Sciatic nerve (tissue), 2 donors: ENCODE measurements at regions not wholly inside any gene's neighbourhood (a gene's known extent, or its start where the extent isn't known, plus 50 kb on each side); places are given as distances from the start of the nearest gene placed in this dataset.

Source experiments
- ATAC-seq: fragments of 200-7000 bp; cut with Tn5 transposase; one replicate; pipeline ENCODE4 v1.9.1; 2020; ENCODE audit warnings: mild to moderate bottlenecking, moderate library complexity
- DNase-seq: peaks from one replicate; pipeline ENCODE4 v3.0.0-alpha.2; 2020; ENCODE audit warnings: low spot score
- intact Hi-C: fragments of 100-400 bp; cut with DNase I; formaldehyde crosslinking; loops from one replicate; pipeline ENCODE4 v1.14.2; 2022
- donor health status: DM: no; HTN: no; CAD: no.
- donor health status: DM: no; HTN: no; CAD: no.

- ATAC-seq (no peak), DNase-seq (no peak)
- intact Hi-C loops, result no loop called here
Measured at GRCh38 chr16:5635331-5635730, 537.7 kb upstream of the EEF2KMT start.

DNA sequence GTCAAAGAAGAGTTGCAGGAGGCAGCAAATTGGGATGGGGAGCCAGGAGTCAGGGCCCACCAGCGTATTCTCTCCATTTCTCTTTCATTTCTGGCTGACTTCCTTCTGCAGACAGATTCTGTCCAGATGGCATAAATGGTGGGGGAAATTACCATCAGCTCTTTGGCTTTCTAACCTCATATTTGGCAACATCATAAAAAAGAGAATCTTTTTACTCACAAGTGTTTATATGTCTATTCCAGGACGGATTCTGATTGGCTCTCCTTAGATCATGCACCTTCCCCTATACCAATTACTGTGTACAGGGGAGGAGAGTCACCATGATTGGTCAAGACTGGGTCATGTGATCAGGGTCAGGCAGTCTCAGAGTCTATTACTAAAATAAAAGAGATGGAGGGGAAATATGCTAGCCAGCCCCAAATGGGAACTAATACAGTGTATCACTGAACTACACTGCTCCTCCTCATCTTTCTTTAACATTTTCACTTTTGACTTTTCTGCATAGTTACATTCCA lies 537.1 kb upstream of the EEF2KMT start:
- ATAC-seq (no peak), DNase-seq (no peak)
- intact Hi-C loops, result loop anchor here (5.0 kb wide), 1 partner anchor 248 kb away; no protein-coding TSS in a partner anchor

DNA sequence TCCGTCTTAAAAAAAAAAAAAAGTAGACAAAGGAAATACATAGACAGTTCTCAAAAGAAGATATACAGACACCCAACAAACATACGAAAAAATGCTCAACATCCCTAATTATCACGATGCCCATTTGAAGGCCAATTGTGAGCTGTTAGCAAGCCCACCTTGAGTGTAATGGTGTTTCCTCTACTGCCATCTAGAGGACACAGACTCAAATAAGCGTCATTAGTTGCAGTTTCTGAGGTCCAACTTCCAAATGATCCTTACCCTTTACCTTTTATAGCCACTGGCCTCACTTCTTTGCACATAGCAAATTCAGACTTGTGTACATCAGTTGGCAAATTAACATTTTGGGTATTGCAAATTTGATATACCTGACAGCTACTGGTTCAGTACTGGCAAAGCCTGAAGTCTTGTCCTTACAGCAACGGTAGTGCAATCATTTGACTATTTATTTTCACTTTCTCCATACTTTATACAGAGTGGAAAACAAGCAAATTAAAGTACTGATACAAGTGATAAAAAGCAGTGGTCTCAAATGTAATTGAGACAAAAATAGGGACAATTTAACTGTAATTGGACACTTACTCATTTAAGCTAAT lies 536.3 kb upstream of the EEF2KMT start:
- intact Hi-C loops, result loop anchor here (5.0 kb wide), 1 partner anchor 248 kb away; no protein-coding TSS in a partner anchor
- no peak for DNase-seq
- ATAC-seq, result no peak

GRCh38 chr16:5622234-5622884 lies 524.8 kb upstream of the EEF2KMT start:
- no peak for DNase-seq
- ATAC-seq, result no peak
- intact Hi-C loops, result no loop called here

DNA sequence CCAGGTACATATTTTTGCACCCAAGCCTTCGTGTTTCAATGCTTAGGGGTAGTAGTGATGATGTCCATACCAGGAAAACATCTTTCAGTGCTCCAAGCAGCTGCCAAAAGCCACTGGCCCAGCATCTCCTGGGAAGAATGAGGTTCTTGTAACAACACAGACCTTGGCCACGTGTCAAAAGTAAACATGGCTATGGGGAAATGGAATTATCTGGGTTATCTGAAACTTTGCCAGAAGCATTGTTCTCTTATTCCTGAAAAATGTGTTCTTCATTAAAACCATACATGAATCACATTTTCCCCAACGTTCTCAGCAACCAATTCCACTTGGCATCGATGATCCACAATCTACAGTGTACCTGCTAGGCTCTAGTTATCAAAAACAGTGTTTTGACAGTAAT lies 524.2 kb upstream of the EEF2KMT start:
- intact Hi-C loops, result no loop called here
- ATAC-seq, result peak; percentile 52
- no peak for DNase-seq

- intact Hi-C loops, result no loop called here
- ATAC-seq, result no peak
- DNase-seq, result no peak
Measured at GRCh38 chr16:5619304-5619703, 521.7 kb upstream of the EEF2KMT start.

GRCh38 chr16:5616841-5617240 lies 519.2 kb upstream of the EEF2KMT start:
- DNase-seq (no peak), ATAC-seq (no peak)
- intact Hi-C loops, result no loop called here

- intact Hi-C loops, result no loop called here
- peak; percentile 67 for DNase-seq
- peak; percentile 84 for ATAC-seq
Measured at GRCh38 chr16:5615868-5616642, 518.5 kb upstream of the EEF2KMT start.

DNA sequence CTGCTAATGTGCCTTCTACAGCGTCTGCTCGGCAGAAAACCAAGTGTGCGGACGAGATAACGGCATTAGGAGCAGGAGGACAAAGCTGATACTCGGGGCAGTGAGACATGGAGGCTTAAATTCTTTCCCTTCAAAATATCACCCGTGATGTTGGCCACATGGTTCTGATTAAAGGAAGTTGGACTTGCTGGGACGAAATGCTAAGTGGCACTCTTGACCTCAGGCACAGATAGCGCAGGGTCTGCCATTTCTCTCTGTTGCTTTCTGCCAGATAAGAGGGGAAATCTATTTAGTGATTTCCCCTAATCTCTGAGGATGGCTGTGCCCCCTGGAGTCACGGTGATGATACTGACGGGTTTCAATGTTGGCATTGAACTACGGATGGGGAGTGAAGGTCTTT lies 509.6 kb upstream of the EEF2KMT start:
- intact Hi-C loops, result no loop called here
- no peak for ATAC-seq
- DNase-seq, result no peak

DNA sequence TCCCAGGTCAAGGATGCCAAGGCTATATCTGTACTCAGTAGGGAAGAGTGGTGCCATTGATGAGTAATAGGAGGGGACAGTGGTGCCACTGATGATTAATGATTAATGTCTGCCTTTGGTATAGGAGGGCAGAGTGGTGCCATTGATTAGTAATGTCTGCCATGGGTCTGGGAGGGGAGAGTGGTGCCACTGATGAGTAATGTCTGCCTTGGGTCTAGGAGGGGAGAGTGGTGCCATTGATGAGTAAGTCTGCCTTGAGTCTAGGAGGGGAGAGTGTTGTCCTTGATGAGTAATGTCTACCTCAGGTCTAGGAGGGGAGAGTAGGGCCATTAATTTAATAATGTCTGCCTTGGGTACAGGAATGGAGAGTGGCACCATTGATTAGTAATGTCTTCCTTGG lies 507.8 kb upstream of the EEF2KMT start:
- DNase-seq, result no peak
- ATAC-seq, result no peak
- intact Hi-C loops, result no loop called here

GRCh38 chr16:5604770-5605169 lies 507.2 kb upstream of the EEF2KMT start:
- ATAC-seq, result no peak
- intact Hi-C loops, result no loop called here
- DNase-seq, result no peak

DNA sequence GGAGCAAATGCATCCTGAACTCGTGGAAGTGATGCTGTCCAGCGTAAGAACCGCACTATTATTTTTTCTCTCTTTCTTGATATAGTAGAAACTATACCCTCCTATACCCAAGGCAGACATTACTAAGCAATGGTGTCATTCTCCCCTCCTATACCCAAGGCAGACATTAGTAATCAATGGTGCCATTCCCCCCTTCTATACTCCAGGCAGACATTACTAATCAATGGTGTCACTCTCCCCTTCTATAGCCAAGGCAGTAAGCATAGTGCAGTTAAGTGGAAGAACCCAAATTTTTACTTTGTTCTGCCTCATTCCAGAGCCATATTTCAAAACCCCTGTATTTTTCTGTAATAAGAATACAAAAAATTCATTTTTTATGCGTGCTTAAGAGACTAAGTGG lies 506.2 kb upstream of the EEF2KMT start:
- ATAC-seq (no peak), DNase-seq (no peak)
- intact Hi-C loops, result no loop called here

DNA sequence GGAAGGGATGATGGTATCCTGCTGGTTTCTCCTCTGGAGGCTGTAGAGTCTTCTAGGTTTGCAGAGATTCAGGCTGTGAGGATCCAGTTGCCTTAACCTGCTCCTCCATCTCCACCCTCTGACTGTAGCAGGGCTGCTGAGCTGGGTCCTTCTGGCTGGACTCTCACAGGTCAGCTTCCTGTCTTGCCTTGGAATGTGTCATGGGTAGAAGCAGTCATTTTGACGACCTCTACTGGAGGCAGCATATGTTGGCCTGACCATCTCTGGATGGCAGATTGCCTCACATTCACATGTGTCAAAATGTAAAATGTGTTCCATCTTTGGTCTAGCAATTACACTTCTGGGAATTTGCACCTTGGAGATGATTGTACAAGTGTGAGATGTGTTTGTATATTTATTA lies 504.4 kb upstream of the EEF2KMT start:
- ATAC-seq (no peak), DNase-seq (no peak)
- intact Hi-C loops, result no loop called here

DNA sequence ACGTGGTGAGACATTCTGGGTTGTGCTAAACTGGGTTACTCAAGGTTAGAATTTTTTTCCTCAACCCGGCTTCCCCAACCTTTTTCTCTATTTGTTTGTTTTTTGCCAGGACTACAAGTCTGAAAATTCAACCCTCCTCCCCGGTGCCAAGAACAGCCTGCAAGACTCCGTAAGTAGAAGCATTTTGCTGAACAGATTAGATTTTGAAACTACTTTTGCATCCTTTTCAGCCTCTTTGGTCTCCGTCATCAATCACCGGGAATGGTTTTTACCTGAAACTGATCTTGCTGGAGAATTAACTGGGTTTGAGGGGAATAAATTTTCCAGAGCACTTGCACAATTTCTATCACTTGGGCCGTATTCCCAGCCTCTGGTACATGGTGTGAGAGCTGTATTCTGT lies 501.2 kb upstream of the EEF2KMT start:
- intact Hi-C loops, result no loop called here
- ATAC-seq, result no peak

DNA sequence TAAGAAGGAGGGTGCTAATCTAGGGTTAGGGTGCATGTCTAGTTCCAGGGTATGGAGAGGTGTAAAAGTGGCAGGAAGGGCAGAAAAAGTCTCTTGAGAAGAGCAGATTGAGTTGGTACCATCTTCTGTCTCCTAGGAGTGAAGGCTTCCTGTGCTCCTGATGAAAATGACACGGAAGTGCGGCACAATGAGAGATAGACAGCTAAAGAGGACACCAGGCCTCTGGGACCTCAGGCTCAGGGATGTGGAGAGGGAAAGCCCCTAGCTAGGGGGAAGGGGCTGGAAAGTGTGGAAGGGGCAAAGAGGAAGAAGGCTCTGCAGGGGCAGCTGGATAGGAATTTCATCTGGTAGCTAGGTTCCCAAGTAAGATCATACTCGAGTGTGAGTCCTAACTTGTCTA lies 498.3 kb upstream of the EEF2KMT start:
- ATAC-seq (no peak), DNase-seq (no peak)

More for the DNA sequence above, 501.2 kb upstream of the EEF2KMT start:
- DNase-seq, result no peak

GRCh38 chr16:5590416-5590815 lies 492.8 kb upstream of the EEF2KMT start:
- intact Hi-C loops, result no loop called here
- no peak for ATAC-seq
- no peak for DNase-seq

More for the DNA sequence above, 498.3 kb upstream of the EEF2KMT start:
- intact Hi-C loops, result no loop called here

GRCh38 chr16:5589812-5590373 lies 492.3 kb upstream of the EEF2KMT start:
- intact Hi-C loops, result no loop called here
- ATAC-seq (no peak), DNase-seq (no peak)

DNA sequence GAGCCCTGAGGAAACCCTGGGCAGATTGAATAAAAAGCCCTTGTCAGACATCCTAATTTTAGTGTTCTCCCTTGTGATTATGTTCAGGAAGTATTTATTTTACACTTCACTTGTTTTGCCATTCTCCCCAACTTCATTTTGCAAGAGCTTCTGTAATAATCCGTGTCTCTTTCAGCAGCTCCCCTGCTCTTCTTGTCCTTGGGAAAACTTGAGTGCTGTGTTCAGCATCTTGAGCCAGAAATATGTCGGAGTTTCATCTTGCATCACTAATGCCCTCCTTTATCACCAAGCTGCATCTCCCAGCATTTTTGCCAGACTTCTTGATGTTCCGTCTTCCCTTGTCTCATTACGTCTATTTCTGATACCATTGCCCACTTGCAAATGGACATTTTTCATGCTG lies 486.5 kb upstream of the EEF2KMT start:
- ATAC-seq (no peak), DNase-seq (no peak)
- intact Hi-C loops, result no loop called here

DNA sequence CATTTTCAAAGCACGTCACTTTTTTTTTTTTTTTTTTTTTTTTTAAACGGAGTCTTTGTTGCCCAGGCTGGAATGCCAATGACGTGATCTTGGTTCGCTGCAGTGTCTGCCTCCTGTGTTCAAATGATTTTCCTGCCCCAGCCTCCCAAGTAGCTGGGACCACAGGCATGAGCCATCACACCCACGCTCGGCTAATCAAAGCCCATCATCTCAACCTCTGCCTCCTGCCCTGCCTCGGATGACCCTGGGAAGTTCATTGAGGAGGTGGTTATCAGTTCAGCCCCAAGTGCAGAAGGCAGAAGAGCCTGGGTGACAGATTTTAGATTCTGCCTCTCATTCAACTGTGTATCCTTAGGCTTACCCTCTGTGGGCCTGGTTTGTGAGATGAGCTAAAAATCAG lies 484.9 kb upstream of the EEF2KMT start:
- intact Hi-C loops, result no loop called here
- ATAC-seq (no peak), DNase-seq (no peak)

DNA sequence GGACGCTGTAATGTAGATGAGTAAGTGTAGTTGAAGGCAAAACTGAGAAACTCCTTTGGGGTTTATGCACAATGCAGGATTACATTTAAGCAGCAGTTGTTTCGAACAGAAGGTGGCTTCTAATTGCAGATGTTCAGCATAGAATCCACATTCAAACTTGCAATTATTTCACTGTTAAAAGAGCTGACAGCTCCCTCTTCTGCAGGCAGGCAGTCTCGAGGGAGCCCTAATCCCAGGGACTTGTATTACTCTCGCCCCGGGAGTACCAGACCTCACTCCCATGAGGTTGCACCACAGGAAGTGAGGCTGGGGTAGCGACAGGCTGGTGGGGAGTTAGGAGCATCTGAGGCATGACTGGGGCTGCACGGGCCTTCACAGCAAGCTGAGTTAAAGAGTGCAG lies 484.3 kb upstream of the EEF2KMT start:
- no peak for ATAC-seq
- DNase-seq, result no peak

More for the DNA sequence above, 484.3 kb upstream of the EEF2KMT start:
- intact Hi-C loops, result no loop called here
